ENCODE measurements at regions not wholly inside any gene's neighbourhood (a gene's known extent, or its start where the extent isn't known, plus 50 kb on each side); places are given as distances from the start of the nearest gene placed in this dataset.

GRCh38 chr20:40757087-40757486 lies 68.1 kb upstream of the MAFB start:
- Mint-ChIP-seq H3K27me3 (ENCODE audit: insufficient read depth) (peaks cover 3% of the 10 kb centered on the region), H3K9me3 (no peaks in the 10 kb centered on the region), H3K4me1 (ENCODE audit: low read depth) (peaks cover 20% of the 10 kb centered on the region), H3K36me3 (ENCODE audit: low read depth) (no peaks in the 10 kb centered on the region), H3K4me3 (no peak overlapping the region), H3K27ac (no peak overlapping the region)
- DNase-seq (ENCODE audit: low spot score) = no peak
- intact Hi-C loops (cut with micrococcal nuclease) = no loop called here

DNA sequence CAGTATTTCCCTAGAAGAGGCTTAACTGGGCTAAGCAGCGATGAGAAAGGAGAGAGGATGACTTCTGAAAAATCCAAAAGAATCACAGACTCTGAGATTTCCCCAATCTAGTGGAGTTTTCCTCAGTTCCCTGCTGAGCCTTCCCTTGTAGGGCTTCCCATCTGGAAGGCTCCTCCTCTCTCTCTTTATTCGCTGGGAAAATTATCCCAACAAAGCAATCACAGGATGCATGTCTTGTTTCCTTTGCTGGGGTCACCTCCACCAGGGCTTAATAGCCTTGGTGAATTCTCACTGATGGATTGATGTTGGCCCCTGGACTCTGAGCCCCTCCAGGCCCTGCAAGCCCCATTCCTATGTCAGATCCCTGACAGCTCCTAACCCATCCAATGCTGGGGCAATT lies 69.8 kb upstream of the MAFB start:
- Mint-ChIP-seq H3K27me3 (ENCODE audit: insufficient read depth) (peaks cover 3% of the 10 kb centered on the region), H3K27ac (no peak overlapping the region), H3K4me1 (ENCODE audit: low read depth) (peaks cover 20% of the 10 kb centered on the region), H3K36me3 (ENCODE audit: low read depth) (no peaks in the 10 kb centered on the region), H3K9me3 (no peaks in the 10 kb centered on the region), H3K4me3 (no peak overlapping the region)
- intact Hi-C loops (cut with micrococcal nuclease) = no loop called here
- no peak for DNase-seq (ENCODE audit: low spot score)

DNA sequence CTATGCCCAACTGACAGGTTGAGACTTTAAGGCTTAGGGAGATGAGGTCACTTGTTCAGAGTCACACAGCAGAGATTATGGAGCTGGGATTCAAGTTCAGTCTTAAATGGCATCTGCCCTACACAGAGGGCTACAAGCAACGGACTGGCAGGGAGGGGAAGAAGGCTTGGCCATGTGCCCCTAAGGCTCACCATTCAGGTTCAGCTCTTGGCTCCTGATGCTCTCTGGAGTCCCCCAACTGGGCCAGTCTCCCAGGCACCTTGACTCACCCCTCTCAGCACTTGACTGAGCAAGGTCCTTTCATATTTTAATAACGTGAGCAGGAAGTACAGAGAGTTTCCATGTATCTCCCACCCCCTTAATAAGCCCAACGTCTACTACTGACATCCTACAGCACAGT lies 71.4 kb upstream of the MAFB start:
- intact Hi-C loops (cut with micrococcal nuclease) = no loop called here
- Mint-ChIP-seq H3K4me3 (no peak overlapping the region), H3K27ac (no peak overlapping the region), H3K9me3 (no peaks in the 10 kb centered on the region), H3K36me3 (ENCODE audit: low read depth) (no peaks in the 10 kb centered on the region), H3K27me3 (ENCODE audit: insufficient read depth) (peaks cover 9% of the 10 kb centered on the region), H3K4me1 (ENCODE audit: low read depth) (peaks cover 20% of the 10 kb centered on the region)
- DNase-seq (ENCODE audit: low spot score) = no peak

DNA sequence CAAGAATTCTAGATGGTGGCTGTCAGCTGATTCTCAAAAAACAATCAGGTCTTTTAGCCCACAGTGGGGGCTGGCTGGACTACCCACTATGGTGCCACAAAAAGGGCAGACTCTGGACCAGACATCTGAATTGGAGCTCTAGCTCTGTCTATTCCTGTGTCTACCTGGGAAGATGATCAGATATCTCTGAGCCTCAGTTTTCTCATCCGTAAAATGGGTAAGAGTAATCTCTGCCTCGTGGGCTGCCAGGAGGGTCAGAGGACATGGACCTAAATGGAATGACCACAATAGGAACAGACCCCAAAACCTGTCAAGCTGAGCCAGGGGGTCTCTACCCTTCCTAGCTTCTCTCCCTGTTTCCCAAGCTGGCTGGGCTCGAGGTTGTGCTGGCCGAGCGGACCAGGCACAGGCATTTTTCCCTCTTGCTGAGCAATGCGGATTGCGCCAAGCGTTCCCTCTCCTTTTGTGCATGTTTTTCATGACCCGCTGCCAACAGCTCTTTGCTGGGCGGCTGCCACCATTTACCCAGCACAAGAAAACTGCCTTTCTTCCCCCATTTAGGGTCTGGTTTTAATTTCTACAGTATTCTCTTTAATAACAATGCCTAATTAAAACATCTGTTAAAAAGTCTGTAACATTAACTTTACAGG lies 74.7 kb upstream of the MAFB start:
- Mint-ChIP-seq H3K4me1 (ENCODE audit: low read depth) (no peaks in the 10 kb centered on the region), H3K4me3 (no peak overlapping the region), H3K9me3 (no peaks in the 10 kb centered on the region), H3K27me3 (ENCODE audit: insufficient read depth) (peaks cover 9% of the 10 kb centered on the region), H3K27ac (no peak overlapping the region), H3K36me3 (ENCODE audit: low read depth) (no peaks in the 10 kb centered on the region)
- intact Hi-C loops (cut with micrococcal nuclease) = no loop called here
- DNase-seq (ENCODE audit: low spot score) = no peak

GRCh38 chr20:40765814-40766480 lies 76.9 kb upstream of the MAFB start:
- Mint-ChIP-seq H3K4me3 (no peak overlapping the region), H3K9me3 (no peaks in the 10 kb centered on the region), H3K27ac (no peak overlapping the region), H3K4me1 (ENCODE audit: low read depth) (no peaks in the 10 kb centered on the region), H3K27me3 (ENCODE audit: insufficient read depth) (peaks cover 6% of the 10 kb centered on the region), H3K36me3 (ENCODE audit: low read depth) (no peaks in the 10 kb centered on the region)
- intact Hi-C loops (cut with micrococcal nuclease) = no loop called here
- no peak for DNase-seq (ENCODE audit: low spot score)

- no peaks in the 10 kb centered on the region for H3K9me3 Mint-ChIP-seq
- H3K4me1 Mint-ChIP-seq (ENCODE audit: low read depth) = no peaks in the 10 kb centered on the region
- no peaks in the 10 kb centered on the region for H3K36me3 Mint-ChIP-seq (ENCODE audit: low read depth)
- H3K4me3 Mint-ChIP-seq = no peak overlapping the region
- H3K27ac Mint-ChIP-seq = no peak overlapping the region
- intact Hi-C loops (cut with micrococcal nuclease) = no loop called here
- DNase-seq (ENCODE audit: low spot score) = no peak
- H3K27me3 Mint-ChIP-seq (ENCODE audit: insufficient read depth) = peaks cover 6% of the 10 kb centered on the region
These were observed 78.0 kb upstream of the MAFB start for GRCh38 chr20:40766790-40767614.

GRCh38 chr20:40767615-40767924 lies 78.5 kb upstream of the MAFB start:
- DNase-seq (ENCODE audit: low spot score) = no peak
- peaks cover 6% of the 10 kb centered on the region for H3K27me3 Mint-ChIP-seq (ENCODE audit: insufficient read depth)
- H3K4me1 Mint-ChIP-seq (ENCODE audit: low read depth) = no peaks in the 10 kb centered on the region
- no peaks in the 10 kb centered on the region for H3K9me3 Mint-ChIP-seq
- no peaks in the 10 kb centered on the region for H3K36me3 Mint-ChIP-seq (ENCODE audit: low read depth)
- intact Hi-C loops (cut with micrococcal nuclease) = no loop called here
- no peak overlapping the region for H3K27ac Mint-ChIP-seq
- no peak overlapping the region for H3K4me3 Mint-ChIP-seq

DNA sequence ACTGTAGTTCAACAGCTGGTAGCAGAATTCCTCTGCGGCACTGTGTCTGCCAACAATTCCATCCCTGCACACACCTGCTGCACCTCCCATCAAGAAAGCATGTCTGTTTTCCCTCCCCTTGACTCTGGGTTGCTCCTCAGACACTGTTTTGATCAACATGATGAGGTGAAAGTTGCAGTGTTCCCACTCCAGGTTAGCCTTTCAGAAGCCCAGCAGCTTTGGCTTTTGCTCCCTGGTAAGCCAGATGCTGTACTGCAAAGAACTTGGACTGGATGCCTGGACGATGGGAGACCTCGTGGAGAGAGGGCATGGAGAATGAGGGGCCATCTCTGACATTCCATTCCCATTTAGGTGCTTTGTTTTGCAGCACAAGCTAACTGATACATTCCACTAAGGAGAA lies 79.1 kb upstream of the MAFB start:
- Mint-ChIP-seq H3K36me3 (ENCODE audit: low read depth) (no peaks in the 10 kb centered on the region), H3K4me3 (no peak overlapping the region), H3K4me1 (ENCODE audit: low read depth) (no peaks in the 10 kb centered on the region), H3K27me3 (ENCODE audit: insufficient read depth) (peaks cover 6% of the 10 kb centered on the region), H3K27ac (peak overlapping the region; percentile 26), H3K9me3 (no peaks in the 10 kb centered on the region)
- no peak for DNase-seq (ENCODE audit: low spot score)
- intact Hi-C loops (cut with micrococcal nuclease) = no loop called here

- no peak for DNase-seq (ENCODE audit: low spot score)
- no peak overlapping the region for H3K27ac Mint-ChIP-seq
- H3K36me3 Mint-ChIP-seq (ENCODE audit: low read depth) = no peaks in the 10 kb centered on the region
- no peaks in the 10 kb centered on the region for H3K27me3 Mint-ChIP-seq (ENCODE audit: insufficient read depth)
- intact Hi-C loops (cut with micrococcal nuclease) = no loop called here
- H3K4me3 Mint-ChIP-seq = no peak overlapping the region
- no peaks in the 10 kb centered on the region for H3K9me3 Mint-ChIP-seq
- H3K4me1 Mint-ChIP-seq (ENCODE audit: low read depth) = no peaks in the 10 kb centered on the region
These were observed 80.7 kb upstream of the MAFB start for GRCh38 chr20:40769677-40770285.

DNA sequence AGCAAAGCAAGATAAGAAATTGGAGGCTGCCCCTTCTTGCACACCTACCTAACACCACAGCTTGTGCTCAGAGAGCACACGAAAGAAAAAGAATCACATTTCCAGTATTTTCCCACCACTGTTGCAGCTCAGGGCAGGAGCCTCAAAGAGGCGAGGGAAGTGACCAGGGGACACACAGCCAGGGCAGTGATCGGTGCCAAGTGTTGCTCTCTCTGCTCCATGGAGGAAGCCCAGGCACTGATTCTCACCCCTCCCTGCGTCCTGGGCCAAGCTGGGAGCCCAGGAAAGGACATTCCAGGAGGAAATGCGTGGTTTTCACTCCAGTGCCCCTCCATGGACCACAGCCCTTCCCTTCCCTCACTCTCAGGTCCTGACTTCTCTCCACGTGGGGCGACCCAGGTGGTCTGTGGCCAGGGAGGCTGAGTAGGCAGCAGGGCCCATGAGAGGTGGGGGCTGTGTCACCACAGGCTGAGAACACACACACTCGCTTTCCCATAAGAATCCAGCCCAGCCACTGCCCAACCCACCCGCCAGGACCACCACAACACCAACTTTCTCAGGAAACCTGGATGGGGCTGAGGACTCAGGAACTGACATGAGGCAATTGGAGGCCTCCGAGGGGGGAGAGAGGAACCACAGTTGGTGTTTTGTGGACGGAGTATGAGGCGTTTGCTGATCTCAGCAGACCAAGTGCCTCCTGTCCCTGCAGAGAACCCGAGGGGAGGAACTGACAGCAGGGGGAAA lies 81.7 kb upstream of the MAFB start:
- Mint-ChIP-seq H3K27me3 (ENCODE audit: insufficient read depth) (no peaks in the 10 kb centered on the region), H3K4me3 (no peak overlapping the region), H3K4me1 (ENCODE audit: low read depth) (no peaks in the 10 kb centered on the region), H3K27ac (no peak overlapping the region), H3K36me3 (ENCODE audit: low read depth) (no peaks in the 10 kb centered on the region), H3K9me3 (no peaks in the 10 kb centered on the region)
- intact Hi-C loops (cut with micrococcal nuclease) = no loop called here
- DNase-seq (ENCODE audit: low spot score) = no peak

GRCh38 chr20:40771308-40771610 lies 82.2 kb upstream of the MAFB start:
- Mint-ChIP-seq H3K4me3 (no peak overlapping the region), H3K4me1 (ENCODE audit: low read depth) (no peaks in the 10 kb centered on the region), H3K36me3 (ENCODE audit: low read depth) (no peaks in the 10 kb centered on the region), H3K27me3 (ENCODE audit: insufficient read depth) (no peaks in the 10 kb centered on the region), H3K27ac (no peak overlapping the region), H3K9me3 (no peaks in the 10 kb centered on the region)
- intact Hi-C loops (cut with micrococcal nuclease) = no loop called here
- DNase-seq (ENCODE audit: low spot score) = no peak

DNA sequence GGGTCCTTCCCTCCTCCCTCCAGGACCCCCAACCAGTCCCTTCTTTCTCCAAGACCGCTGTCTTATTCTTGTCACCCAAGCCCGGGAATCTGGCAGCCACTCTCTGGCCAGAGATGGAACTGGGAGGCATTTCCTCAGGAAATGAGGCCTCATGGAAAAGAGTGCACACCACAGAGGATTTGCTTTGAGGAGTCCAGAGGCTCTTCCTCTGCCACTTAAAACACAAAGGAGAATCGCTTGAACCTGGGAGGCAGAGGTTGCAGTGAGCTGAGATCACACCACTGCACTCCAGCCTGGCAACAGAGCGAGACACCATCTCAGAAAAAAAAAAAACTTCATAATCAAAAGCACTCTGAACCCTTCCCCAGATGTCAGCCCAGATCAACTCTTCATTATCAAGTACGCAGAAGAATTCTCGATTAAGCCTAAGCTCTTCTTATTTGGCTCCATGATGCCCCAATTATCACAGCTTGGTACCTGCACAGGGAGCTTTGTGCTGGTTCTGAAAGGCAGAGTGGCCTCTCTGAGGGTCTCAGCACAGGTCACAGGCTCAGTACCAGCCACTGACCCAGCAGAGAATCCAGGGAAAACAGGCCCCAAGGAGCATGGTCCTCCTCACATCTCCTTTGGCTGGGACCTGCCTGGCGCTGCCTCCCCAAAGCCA lies 82.9 kb upstream of the MAFB start:
- Mint-ChIP-seq H3K36me3 (ENCODE audit: low read depth) (no peaks in the 10 kb centered on the region), H3K9me3 (no peaks in the 10 kb centered on the region), H3K27ac (no peak overlapping the region), H3K4me3 (no peak overlapping the region), H3K27me3 (ENCODE audit: insufficient read depth) (no peaks in the 10 kb centered on the region), H3K4me1 (ENCODE audit: low read depth) (no peaks in the 10 kb centered on the region)
- intact Hi-C loops (cut with micrococcal nuclease) = no loop called here
- no peak for DNase-seq (ENCODE audit: low spot score)
